Stimulated activated CD8-positive, alpha-beta memory T cell treated with anti-CD3 and anti-CD28 coated beads, Interleukin-7, amount 100 ng/mL, for 24 hours (primary cell): ENCODE measurements at regions not wholly inside any gene's neighbourhood (a gene's known extent, or its start where the extent isn't known, plus 50 kb on each side); places are given as distances from the start of the nearest gene placed in this dataset.

ENCODE experiments used
- DNase-seq: peaks from one replicate; pipeline ENCODE4 v3.0.0-alpha.2; 2020; ENCODE audit warnings: low read depth

GRCh38 chr12:67496581-67496980 is 152.0 kb upstream of the DYRK2 start:
- DNase-seq = no peak

GRCh38 chr12:67498991-67499390 is 149.6 kb upstream of the DYRK2 start:
- DNase-seq = no peak

DNA sequence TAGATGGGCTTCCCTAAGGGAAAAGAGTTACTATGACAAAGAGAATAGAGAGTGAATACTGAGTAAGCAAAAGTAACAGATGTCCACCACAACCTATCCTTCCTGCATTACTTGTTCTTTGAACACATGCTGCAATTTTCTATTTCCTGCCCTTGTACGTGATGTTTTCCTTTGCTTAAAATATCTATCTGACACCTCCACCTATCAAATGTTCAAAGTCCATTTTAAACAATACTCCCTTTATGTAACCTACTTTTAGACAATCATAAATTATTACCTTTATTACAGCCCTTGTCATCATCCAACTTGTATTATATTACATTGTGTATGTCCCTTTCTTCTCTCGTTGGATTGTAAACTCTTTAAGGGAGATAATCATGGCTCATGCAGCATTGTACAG is 147.2 kb upstream of the DYRK2 start:
- DNase-seq = no peak

DNA sequence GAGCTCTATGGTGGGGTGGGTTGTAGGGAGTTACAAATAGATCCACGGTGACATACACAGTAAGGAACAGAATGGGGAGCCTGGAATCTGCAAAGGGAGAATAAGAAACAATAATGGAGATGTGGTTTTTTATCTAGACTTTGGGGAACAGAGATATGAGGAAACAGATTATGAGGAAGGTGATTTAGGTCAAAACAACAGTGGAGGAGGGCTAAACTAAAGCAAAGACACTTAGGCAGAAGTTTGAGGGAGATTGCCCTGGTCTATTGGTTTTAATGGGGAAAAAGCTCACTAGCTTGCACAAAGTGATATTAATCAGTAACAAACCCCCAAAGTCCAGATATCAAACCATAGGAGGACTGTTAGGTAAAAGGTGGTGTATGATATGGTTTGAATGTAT is 144.5 kb upstream of the DYRK2 start:
- no peak for DNase-seq

DNA sequence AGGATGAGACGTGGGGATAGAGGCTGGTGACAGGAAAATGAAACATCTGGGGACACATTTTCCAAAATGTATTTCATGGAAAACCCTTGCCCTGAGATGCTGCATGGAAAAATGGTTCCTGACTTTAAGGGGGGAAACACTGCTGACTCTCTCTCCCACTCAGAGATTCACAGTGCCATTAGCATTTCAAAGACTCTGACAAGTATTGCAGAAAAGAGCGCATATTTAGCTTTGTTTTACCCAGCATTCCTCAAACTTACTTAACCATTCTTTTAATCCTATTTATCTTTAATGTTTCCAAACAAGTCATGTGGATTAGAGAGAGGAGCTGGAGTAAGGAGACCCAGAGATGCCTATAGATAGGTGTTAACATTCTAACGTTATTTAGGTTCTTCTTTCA is 141.8 kb upstream of the DYRK2 start:
- DNase-seq = no peak

DNA sequence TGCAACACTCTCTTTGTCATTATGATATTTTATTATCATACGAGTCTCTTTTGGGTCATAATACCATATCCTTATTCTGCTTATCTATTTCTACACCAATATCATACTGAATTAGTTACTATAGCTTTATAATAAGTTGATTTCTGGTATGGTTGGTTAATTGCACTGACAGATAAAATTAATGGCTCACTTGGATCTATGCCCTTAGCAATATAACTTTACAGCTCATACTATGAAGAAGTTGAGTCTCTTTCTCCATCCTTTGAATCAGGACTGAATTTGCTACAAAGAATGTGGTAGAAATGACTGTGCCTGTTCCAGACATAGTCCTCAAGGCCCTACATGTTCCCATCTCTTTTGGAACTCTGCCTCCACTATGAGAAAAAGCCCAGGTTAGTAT is 139.7 kb upstream of the DYRK2 start:
- DNase-seq = no peak

GRCh38 chr12:67509666-67510386 is 138.7 kb upstream of the DYRK2 start:
- no peak for DNase-seq

- DNase-seq = no peak
These were observed 136.5 kb upstream of the DYRK2 start for GRCh38 chr12:67512061-67512460.

DNA sequence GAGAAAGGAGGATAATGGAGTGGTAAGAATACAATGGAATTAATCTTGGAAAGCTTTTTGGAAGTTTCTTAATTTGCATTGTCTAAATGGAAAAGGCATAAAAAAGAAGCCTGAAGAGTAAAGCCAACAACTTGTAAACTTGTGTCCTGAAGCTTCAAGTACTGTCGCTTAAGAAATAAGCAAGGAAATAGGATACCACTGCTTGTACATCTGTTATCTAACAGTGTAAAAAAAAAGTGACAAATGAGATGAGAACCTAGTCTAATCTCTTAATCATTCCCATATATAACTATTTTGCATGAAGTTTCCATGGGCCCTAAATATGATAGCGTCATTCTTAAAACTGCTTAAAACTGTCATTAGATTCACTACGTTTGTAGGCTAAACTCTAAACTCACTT is 134.0 kb upstream of the DYRK2 start:
- no peak for DNase-seq

- no peak for DNase-seq
These were observed 132.7 kb upstream of the DYRK2 start for GRCh38 chr12:67515679-67516340.

- DNase-seq = no peak
These were observed 131.2 kb upstream of the DYRK2 start for GRCh38 chr12:67517181-67517887.

DNA sequence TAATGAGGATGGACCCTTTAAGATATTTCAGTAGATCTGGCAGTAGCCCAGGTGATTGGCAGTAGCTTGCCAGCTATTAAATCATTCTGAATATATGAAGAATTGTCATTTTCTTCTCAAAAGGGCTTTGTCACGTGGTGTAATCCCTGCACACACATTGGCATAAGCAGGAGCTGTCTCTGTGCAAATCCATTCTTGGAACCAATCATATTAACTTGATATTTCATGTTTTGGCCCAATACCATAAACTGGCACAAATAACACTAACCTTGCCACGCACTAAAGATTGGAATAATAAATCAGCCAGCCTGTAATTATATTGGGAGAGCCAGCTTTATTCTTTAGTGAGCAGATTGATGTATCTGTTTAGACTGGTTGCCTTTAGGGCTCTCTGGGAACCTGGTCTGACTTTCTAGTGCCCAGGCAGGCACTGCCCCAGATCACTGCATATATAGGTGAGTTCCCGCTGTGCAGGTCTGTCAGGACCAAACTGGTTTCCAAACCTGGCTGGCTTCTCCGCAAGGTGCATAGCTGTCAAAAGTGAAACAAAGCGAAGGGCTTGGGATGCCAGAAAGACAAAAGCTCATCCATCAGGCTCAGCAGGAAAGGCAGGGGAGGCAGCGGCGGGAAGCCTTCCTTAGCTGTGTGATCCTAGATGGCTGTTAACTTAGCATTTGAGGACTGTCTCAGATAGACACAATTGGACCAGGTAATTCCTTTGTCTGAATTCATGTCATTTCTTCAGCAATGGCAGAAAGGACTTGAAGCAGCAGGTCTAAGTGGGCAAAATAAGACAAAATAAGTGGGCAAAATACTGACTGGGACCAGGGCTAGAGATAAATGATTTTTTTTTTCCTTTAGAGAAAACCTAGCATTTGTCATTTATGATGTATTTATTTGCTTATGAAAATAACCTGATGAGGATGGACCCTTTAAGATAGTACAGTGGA is 128.8 kb upstream of the DYRK2 start:
- no peak for DNase-seq

DNA sequence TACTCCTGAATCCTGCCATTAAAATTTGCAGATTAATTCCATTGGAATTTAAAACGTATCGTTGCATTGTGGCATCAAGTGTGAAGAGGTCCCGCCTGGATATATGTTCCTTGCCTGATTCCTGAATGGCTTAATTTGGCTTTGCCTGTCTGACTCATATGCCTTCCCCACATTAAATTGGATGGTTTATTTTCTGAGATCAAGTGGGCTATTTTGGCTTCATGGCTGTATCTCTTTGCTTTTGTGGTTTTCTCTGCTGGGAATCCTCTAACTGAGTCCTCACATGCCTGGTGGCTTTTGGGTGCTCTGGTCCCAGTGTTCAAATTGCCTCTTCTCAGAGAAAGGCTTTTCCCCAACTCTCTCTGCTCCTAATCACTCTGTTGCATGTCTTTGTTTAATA is 127.9 kb upstream of the DYRK2 start:
- DNase-seq = no peak

DNA sequence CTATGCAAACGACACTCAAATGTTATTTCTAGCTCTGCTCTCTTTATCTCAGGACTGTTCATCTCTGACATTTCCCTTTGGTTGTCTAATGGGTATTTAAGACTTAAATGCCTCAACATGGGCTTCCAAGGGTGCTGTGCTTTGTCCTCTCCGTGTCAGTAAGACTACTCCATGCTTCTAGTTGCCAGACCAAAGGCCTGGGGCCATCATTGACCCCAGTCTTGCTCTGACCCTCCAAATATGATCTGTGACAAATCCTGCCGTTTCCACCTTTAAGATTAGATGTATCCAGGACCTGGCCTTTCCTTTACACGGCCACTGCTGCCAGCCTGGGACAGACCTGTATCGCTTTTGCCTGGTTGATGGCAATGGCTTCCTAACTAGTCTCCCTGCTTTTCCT is 126.3 kb upstream of the DYRK2 start:
- DNase-seq = no peak

GRCh38 chr12:67523538-67523937 is 125.0 kb upstream of the DYRK2 start:
- no peak for DNase-seq

- no peak for DNase-seq
These were observed 123.5 kb upstream of the DYRK2 start for GRCh38 chr12:67524861-67525616.

GRCh38 chr12:67525617-67525884 is 123.0 kb upstream of the DYRK2 start:
- DNase-seq = no peak

DNA sequence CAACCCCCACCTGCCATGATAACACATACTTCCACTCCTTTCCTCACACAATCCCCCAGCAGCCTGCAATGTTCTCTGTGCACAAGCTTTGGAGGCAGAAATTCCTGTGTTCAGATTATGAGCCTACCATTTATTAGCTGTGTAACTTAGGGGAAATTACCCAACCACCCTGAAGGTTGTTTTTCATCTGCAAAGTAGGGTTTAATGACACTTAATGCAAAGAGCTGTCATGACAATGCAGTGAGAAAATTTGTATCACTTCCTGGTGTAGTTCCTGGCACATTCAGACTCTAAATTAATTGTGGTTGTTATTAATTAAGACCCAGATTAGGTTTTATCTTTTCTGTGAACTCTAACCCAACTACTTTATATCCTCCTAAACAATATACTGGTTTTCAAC is 122.4 kb upstream of the DYRK2 start:
- DNase-seq = no peak

- DNase-seq = no peak
These were observed 117.5 kb upstream of the DYRK2 start for GRCh38 chr12:67531051-67531450.

DNA sequence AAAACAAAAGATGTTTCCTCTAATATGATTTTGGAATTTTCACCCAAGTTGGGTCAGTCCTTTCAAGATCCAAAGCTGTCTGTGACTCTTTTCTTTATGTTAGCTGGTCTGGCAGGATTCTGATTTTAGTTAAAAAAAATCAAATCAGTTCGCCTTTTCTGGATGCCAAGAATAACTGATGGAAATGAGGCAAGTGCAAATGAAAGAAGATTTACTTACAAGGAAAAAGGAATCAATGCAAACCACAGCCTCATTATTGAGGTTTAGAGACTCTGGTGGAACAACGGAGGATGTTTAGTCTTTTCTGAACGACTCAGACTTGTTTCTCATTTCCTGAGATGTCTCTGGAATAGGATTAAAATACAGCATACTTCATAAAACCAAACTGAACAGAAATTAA is 117.0 kb upstream of the DYRK2 start:
- no peak for DNase-seq

- no peak for DNase-seq
These were observed 115.4 kb upstream of the DYRK2 start for GRCh38 chr12:67533159-67533558.

GRCh38 chr12:67534046-67534445 is 114.5 kb upstream of the DYRK2 start:
- no peak for DNase-seq
